HG02623 (cell line): ENCODE measurements at regions not wholly inside any gene's neighbourhood (a gene's known extent, or its start where the extent isn't known, plus 50 kb on each side); places are given as distances from the start of the nearest gene placed in this dataset.

Experiments used
- ATAC-seq: cut with Tn5 transposase; IDR thresholded peaks from one replicate; pipeline ENCODE4 v1.9.1; 2021; ENCODE audit warnings: moderate library complexity; ENCODE audit not compliant: unreplicated experiment

GRCh38 chr9:95735701-95736100 is 139.8 kb upstream of the ERCC6L2 start:
- ATAC-seq = no peak

GRCh38 chr9:95733741-95734666 is 141.5 kb upstream of the ERCC6L2 start:
- no peak for ATAC-seq

GRCh38 chr9:95732802-95733688 is 142.4 kb upstream of the ERCC6L2 start:
- ATAC-seq = no peak

DNA sequence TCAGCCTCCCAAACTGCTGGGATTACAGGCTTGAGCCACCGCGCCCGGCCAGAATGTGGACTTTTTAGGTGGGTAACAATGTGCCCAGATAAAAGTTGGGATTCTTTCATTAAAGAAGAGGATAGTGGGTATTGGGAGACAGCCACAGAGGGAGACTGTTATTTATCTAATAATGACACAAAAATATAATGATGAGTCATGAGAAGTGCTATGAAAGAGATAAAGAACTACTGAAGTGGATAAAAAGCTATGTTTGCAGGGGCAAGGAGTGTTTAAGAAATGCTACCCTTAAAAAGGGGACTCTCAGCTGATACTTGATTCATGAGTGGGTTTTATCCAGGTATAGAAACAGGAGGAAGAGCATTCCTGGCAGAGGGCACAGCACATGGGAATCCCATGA is 143.6 kb upstream of the ERCC6L2 start:
- ATAC-seq = no peak

GRCh38 chr9:95729669-95730368 is 145.7 kb upstream of the ERCC6L2 start:
- ATAC-seq = no peak

DNA sequence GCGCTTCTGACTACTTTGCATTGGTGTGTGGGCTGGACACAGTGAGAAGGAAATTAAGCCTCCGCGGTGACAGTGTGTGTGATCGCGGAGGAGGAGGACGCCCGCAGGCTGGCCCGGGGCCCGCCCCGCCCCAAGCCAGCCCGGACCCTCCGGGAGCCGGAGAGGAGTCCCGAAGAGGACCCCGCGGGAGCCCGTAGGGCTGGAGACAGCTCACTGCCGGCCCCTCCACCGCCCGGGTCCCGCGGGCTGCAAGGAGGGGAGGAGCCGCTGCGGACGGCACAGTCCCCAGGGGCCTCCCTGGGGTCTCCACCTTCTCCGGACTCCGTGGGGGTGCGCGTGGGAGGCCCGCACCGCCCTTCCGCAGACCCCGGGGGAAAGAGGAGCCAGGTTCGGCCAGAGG is 146.4 kb upstream of the ERCC6L2 start:
- ATAC-seq = no peak

DNA sequence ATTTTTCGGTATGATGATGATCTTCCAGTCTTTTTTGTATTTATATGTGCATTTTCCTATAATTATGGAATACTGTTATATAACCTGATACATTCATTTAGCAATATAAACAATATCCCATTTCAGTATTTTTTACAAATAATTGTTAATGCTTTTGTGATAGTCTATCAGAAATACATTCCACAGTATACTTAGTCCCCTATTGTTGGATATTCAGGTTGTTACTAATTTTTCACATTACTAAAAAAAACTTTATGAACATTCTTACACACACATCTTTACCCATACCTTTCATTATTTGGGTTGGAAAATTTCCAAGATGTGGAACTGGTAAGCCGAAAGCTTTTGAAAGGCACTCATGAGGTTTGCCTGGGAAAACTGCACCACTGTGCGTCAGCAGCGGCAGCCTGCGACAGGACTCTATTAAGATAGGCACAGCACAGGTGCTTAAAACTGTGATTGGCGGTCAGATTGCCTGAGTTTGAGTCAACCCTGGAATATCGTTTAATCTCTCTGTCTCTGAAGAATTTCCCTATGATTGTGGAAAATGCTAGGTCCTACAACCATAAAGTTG is 147.5 kb upstream of the ERCC6L2 start:
- ATAC-seq = no peak

- ATAC-seq = no peak
Measured at GRCh38 chr9:95726756-95727155, 148.7 kb upstream of the ERCC6L2 start.

GRCh38 chr9:95725045-95725444 is 150.4 kb upstream of the ERCC6L2 start:
- peak; percentile 5 for ATAC-seq

- peak; percentile 90 for ATAC-seq
Measured at GRCh38 chr9:95724253-95724991, 151.1 kb upstream of the ERCC6L2 start.

DNA sequence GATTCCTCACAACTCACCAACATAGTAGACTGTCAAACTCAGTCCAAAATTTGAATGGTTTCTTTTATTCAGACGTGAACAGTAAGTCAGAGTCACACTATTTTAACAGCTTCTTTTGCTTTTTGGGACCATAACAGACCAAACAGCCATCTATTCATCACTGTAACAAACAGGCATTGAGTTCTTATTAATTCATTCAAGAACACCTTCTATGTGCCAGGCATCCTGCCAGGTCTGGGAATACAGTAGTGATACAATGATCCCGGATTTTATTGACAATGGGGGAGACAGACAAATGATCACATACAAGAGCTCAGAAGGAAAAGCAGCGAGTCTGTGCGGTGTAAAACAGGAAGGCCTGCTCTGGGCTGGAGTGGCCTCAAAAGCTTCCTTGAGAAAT is 153.3 kb upstream of the ERCC6L2 start:
- ATAC-seq = no peak

- ATAC-seq = no peak
Measured at GRCh38 chr9:95721061-95721531, 154.4 kb upstream of the ERCC6L2 start.

GRCh38 chr9:95720496-95720895 is 155.0 kb upstream of the ERCC6L2 start:
- no peak for ATAC-seq

- no peak for ATAC-seq
Measured at GRCh38 chr9:95719354-95719753, 156.1 kb upstream of the ERCC6L2 start.

DNA sequence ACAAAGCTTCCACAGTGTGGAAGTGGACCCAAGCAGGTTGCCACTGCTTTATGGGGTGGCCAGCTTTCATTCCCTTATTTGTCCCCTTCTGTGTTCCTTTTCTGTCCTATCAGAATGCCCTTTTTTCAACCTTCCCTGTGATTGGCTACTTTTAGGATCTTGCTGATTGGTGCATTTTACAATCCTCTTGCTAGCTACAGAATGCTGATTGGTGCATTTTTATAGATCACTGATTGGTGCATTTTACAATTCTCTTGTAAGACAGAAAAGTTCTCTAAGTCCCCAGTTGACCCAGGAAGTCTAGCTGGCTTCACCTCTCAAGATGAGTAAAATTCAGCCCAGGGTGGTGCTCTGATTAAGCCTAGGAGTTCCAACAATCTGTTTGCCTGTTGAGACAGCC is 157.2 kb upstream of the ERCC6L2 start:
- no peak for ATAC-seq

DNA sequence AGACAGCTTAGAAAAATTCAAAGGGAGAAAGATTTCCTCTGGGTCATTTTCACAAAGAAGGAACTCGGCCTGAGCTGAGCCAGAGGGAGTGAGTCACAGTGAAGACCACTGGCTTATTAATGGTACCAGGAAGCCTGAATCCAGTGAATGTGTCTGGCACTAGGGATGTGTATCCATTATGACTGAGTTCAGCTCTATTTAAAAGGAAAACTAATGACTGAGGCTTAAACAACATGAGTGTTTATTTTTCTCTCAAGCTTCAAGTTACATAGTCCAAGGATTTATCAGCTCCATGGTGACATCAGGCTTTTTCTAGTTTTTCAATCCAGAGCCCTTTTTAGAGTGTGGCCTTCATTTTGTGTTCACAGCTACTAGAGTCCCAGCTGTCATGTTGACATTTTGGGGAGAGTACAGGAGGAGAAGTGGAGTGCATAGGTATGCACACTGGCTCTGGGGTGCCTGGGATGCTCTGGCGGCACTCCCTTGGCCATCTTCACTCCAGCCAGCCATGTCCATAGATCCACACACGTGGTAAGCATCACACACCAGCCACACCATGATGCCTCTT is 159.5 kb upstream of the ERCC6L2 start:
- ATAC-seq = no peak

DNA sequence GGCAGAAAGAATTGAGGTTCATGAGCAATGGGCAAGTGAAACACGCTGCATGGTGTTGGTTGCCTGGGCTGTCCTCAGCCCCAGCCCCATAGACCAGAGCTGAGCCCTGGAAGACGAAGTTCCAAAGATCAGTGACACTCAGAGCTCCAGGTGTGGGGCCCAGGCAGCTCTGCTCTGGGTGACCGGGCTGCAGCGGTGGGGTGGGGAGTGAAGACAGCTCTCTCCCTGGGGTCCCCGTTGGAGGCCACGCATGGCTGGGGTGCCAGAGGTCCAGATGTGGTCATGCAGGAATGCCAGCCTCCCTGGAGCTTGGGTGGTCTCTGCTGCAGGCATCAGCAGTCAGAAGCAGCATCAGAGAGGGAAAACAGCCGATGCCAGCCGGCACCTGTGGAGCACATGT is 165.0 kb upstream of the ERCC6L2 start:
- ATAC-seq = no peak

- no peak for ATAC-seq
Measured at GRCh38 chr9:95696701-95697100, 178.8 kb upstream of the ERCC6L2 start.

DNA sequence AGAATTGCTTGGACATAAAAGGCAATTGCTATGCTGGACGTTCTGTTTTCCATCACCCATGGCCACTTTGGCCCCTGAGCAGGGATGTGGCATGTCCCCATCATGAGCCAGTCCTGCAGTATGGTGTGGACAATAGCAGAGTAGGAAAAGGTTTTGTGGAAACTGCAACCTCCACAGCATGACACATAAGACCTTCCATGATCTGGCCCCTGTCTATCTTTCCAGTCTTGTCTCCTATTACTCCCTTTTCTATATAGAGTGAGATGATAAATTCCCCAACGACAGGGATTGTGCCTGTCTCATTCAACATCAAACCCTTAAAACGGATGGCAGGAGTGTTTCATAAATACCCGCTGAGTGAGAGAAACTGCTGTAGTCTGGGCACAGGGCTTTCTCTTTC is 174.7 kb upstream of the PTCH1 start:
- no peak for ATAC-seq

DNA sequence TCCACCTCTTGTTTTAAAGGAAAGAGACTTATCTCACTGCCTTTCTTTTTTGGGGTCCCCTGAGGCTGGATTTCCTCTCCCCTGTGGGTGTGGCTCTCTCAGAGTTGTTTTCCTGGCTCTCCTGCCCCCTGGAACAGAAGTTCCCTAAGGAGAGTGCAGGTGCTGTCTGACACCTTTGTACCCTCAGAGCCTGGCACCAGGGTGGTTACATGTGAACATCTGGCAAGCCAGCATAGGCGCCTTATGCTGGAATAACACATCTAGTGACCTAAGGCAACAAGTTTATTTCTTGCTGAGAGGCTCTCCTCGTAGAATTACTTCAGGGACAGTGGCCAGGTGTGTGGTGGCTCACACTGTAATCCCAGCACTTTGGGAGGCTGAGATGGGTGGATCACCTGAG is 172.9 kb upstream of the PTCH1 start:
- ATAC-seq = no peak
